Body of pancreas (tissue), 4 donors: ENCODE measurements at regions not wholly inside any gene's neighbourhood (a gene's known extent, or its start where the extent isn't known, plus 50 kb on each side); places are given as distances from the start of the nearest gene placed in this dataset.

ENCODE experiments used
- ATAC-seq: fragments of 150-250 bp; one replicate; pipeline ENCODE4 v1.9.1; 2016
- DNase-seq, 4 donors: peaks; one replicate each; pipeline ENCODE4 v3.0.0-alpha.2; 2019
- H3K27ac ChIP-seq, 4 donors: fragments of 200-600 bp; sonication (generic); 1 replicate in 3 of 4; 2 replicates in 1 of 4; pipeline versions ENCODE4 v1.5.1 to v1.6.1; 2016 to 2019; ENCODE audit warnings: mild to moderate bottlenecking in 1 of 4, mixed read lengths in 1 of 4, moderate library complexity in 1 of 4
- H3K27me3 ChIP-seq, 2 donors: fragments of 200-600 bp; sonication (generic); one replicate each; pipeline ENCODE4 v1.6.0; 2016; ENCODE audit warnings: mild to moderate bottlenecking in 1 of 2
- H3K36me3 ChIP-seq, 2 donors: fragments of 200-600 bp; sonication (generic); replicated peaks in 1 of 2; 2 replicates each; pipeline ENCODE4 v1.5.1; 2016; ENCODE audit warnings: low read depth in 2 of 2; ENCODE audit not compliant: insufficient read depth in 1 of 2
- H3K4me1 ChIP-seq: fragments of 200-600 bp; sonication (generic); one replicate; pipeline ENCODE4 v1.6.0; 2016
- H3K4me3 ChIP-seq, 2 donors: fragments of 200-600 bp; sonication (generic); 1 replicate in 1 of 2; 2 replicates in 1 of 2; pipeline ENCODE4 v1.5.1; 2016 to 2019
- H3K9me3 ChIP-seq, 3 donors: fragments of 200-600 bp; sonication (generic); 1 replicate in 2 of 3; 2 replicates in 1 of 3; pipeline ENCODE4 v1.5.1; 2016
- CTCF ChIP-seq, 7 experiments: fragments of 450-650 bp in 4 of 7; fragments of 200-600 bp in 3 of 7; sonication (generic) in 3 of 7; IDR thresholded peaks; one replicate each; pipeline ENCODE4 v1.5.1; 2016 to 2019; ENCODE audit warnings: antibody characterized with exemption in 7 of 7
- POLR2A ChIP-seq, 3 donors: fragments of 450-650 bp; IDR thresholded peaks; one replicate each; pipeline ENCODE4 v1.6.1; 2016; ENCODE audit warnings: antibody characterized with exemption in 3 of 3, mild to moderate bottlenecking in 2 of 3
- WGBS, 2 donors: methylation state at CpG; one replicate each; pipeline ENCODE4 v1.1.5; 2017; 5-methylcytosine and 5-hydroxymethylcytosine counted together
- intact Hi-C: fragments of 100-400 bp; cut with DNase I; formaldehyde crosslinking; loops from one replicate; pipeline ENCODE4 v1.15.1; 2023

GRCh38 chr1:112772781-112773180, 57.6 kb upstream of the PPM1J start:
- Histone ChIP-seq H3K36me3 (no peaks in the 10 kb centered on the region), H3K9me3 (no peaks in the 10 kb centered on the region), H3K4me1 (no peaks in the 10 kb centered on the region), H3K4me3 (no peak overlapping the region), H3K27ac (no peak overlapping the region), H3K27me3 (no peaks in the 10 kb centered on the region)
- intact Hi-C loops = no loop called here
- DNase-seq = no peak
- TF ChIP-seq CTCF (IDR thresholded peaks at IDR 0.05) (no peak), POLR2A (IDR thresholded peaks at IDR 0.05) (no peak)
- WGBS, 2 donors = 50 to 53% methylated on average over 4 of the region's 4 CpGs
- ATAC-seq = no peak

GRCh38 chr1:112770724-112771123, 55.6 kb upstream of the PPM1J start:
- WGBS, 2 donors = 26 to 50% methylated on average over 4 of the region's 4 CpGs
- ATAC-seq = no peak

GRCh38 chr1:112769611-112770010, 54.5 kb upstream of the PPM1J start:
- TF ChIP-seq CTCF (IDR thresholded peaks at IDR 0.05) = no peak
- no peak for TF ChIP-seq POLR2A (IDR thresholded peaks at IDR 0.05)
- Histone ChIP-seq H3K27me3 (no peaks in the 10 kb centered on the region), H3K27ac (no peak overlapping the region), H3K4me3 (no peak overlapping the region), H3K9me3 (no peaks in the 10 kb centered on the region), H3K4me1 (no peaks in the 10 kb centered on the region), H3K36me3 (no peaks in the 10 kb centered on the region)
- DNase-seq (no peak), ATAC-seq (no peak)
- 62 to 65% methylated on average over 4 of the region's 4 CpGs for WGBS, 2 donors
- intact Hi-C loops = no loop called here

More at GRCh38 chr1:112770724-112771123, 55.6 kb upstream of the PPM1J start:
- H3K36me3 ChIP-seq = no peaks in the 10 kb centered on the region
- no peak overlapping the region for H3K4me3 ChIP-seq
- H3K9me3 ChIP-seq = no peaks in the 10 kb centered on the region
- no peak for TF ChIP-seq CTCF (IDR thresholded peaks at IDR 0.05)
- no peak for TF ChIP-seq POLR2A (IDR thresholded peaks at IDR 0.05)
- DNase-seq = no peak
- no peaks in the 10 kb centered on the region for H3K27me3 ChIP-seq
- H3K4me1 ChIP-seq = no peaks in the 10 kb centered on the region
- H3K27ac ChIP-seq = no peak overlapping the region
- intact Hi-C loops = no loop called here

GRCh38 chr1:112767646-112768045, 52.5 kb upstream of the PPM1J start:
- H3K4me3 ChIP-seq = no peak overlapping the region
- WGBS, 2 donors = 91 to 98% methylated on average over 3 of the region's 3 CpGs

More at GRCh38 chr1:112767646-112768045, 52.5 kb upstream of the PPM1J start:
- no peak for DNase-seq
- TF ChIP-seq POLR2A (IDR thresholded peaks at IDR 0.05) (no peak), CTCF (IDR thresholded peaks at IDR 0.05) (no peak)
- H3K27me3 ChIP-seq = no peaks in the 10 kb centered on the region
- H3K36me3 ChIP-seq = no peaks in the 10 kb centered on the region
- H3K4me1 ChIP-seq = peaks cover 5% of the 10 kb centered on the region
- H3K9me3 ChIP-seq = no peaks in the 10 kb centered on the region
- H3K27ac ChIP-seq = no peak overlapping the region
- no peak for ATAC-seq
- intact Hi-C loops = no loop called here
